ENCODE measurements at regions not wholly inside any gene's neighbourhood (a gene's known extent, or its start where the extent isn't known, plus 50 kb on each side); places are given as distances from the start of the nearest gene placed in this dataset.

- TF ChIP-seq MAX (IDR thresholded peaks at IDR 0.05) = no peak
- TF ChIP-seq RAD21 (IDR thresholded peaks at IDR 0.05) = no peak
- no peak for TF ChIP-seq HNF4G (IDR thresholded peaks at IDR 0.05)
- TF ChIP-seq GABPA (IDR thresholded peaks at IDR 0.05 in 1 of 2, conservative IDR thresholded peaks at IDR 0.05 in 1 of 2) = no peak
- no peak for TF ChIP-seq FOXA2 (IDR thresholded peaks at IDR 0.05)
- no peak for TF ChIP-seq SP1 (IDR thresholded peaks at IDR 0.05)
- TF ChIP-seq JUND (IDR thresholded peaks at IDR 0.05) = no peak
- no peak for TF ChIP-seq CTCF (IDR thresholded peaks at IDR 0.05; ENCODE audit: low read depth, low read length, missing input control)
- no peak for TF ChIP-seq YY1 (IDR thresholded peaks at IDR 0.05)
- TF ChIP-seq EGR1 (IDR thresholded peaks at IDR 0.05; ENCODE audit: low read depth in 2 of 2) = no peak
- TF ChIP-seq NR2F2 (IDR thresholded peaks at IDR 0.05) = no peak
- TF ChIP-seq REST (IDR thresholded peaks at IDR 0.05) = no peak
- no peak for TF ChIP-seq FOXA1 (IDR thresholded peaks at IDR 0.05)
- no peak for TF ChIP-seq ATF3 (IDR thresholded peaks at IDR 0.05)
- H3K27ac ChIP-seq (ENCODE audit: low read depth in 1 of 2, low read length in 2 of 2) = no peak overlapping the region
- no peaks in the 10 kb centered on the region for H3K4me1 ChIP-seq (ENCODE audit: control insufficient read depth in 4 of 4, insufficient read depth in 4 of 4, low read length in 3 of 4)
- WGBS = 92% methylated on average over 10 of the region's 13 CpGs
- no peak for DNase-seq (ENCODE audit: low spot score)
- no peaks in the 10 kb centered on the region for H3K27me3 ChIP-seq (ENCODE audit: control insufficient read depth in 4 of 4, insufficient read depth in 4 of 4, low read length in 3 of 4)
- H3K4me3 ChIP-seq (ENCODE audit: low read depth in 1 of 3, low read length in 3 of 3) = no peak overlapping the region
- H3K9ac ChIP-seq (ENCODE audit: low read depth in 1 of 2, low read length in 2 of 2) = no peak overlapping the region
- H3K36me3 ChIP-seq (ENCODE audit: control insufficient read depth in 4 of 4, insufficient read depth in 3 of 4, low read depth in 1 of 4, low read length in 3 of 4) = no peaks in the 10 kb centered on the region
- no peaks in the 10 kb centered on the region for H3K9me3 ChIP-seq (ENCODE audit: control insufficient read depth in 4 of 4, low read length in 3 of 4)
Observed at GRCh38 chr2:238652771-238653157, 195.1 kb upstream of the TWIST2 start.

- Histone ChIP-seq H3K4me1 (ENCODE audit: control insufficient read depth in 4 of 4, insufficient read depth in 4 of 4, low read length in 3 of 4) (no peaks in the 10 kb centered on the region), H3K36me3 (ENCODE audit: control insufficient read depth in 4 of 4, insufficient read depth in 3 of 4, low read depth in 1 of 4, low read length in 3 of 4) (no peaks in the 10 kb centered on the region), H3K9ac (ENCODE audit: low read depth in 1 of 2, low read length in 2 of 2) (no peak overlapping the region), H3K9me3 (ENCODE audit: control insufficient read depth in 4 of 4, low read length in 3 of 4) (no peaks in the 10 kb centered on the region), H3K27me3 (ENCODE audit: control insufficient read depth in 4 of 4, insufficient read depth in 4 of 4, low read length in 3 of 4) (no peaks in the 10 kb centered on the region), H3K4me3 (ENCODE audit: low read depth in 1 of 3, low read length in 3 of 3) (no peak overlapping the region), H3K27ac (ENCODE audit: low read depth in 1 of 2, low read length in 2 of 2) (no peak overlapping the region)
- DNase-seq (ENCODE audit: low spot score) = no peak
- 81% methylated on average over 13 of the region's 13 CpGs for WGBS
- TF ChIP-seq ATF3 (IDR thresholded peaks at IDR 0.05) (no peak), RXRA (IDR thresholded peaks at IDR 0.05) (no peak), JUND (IDR thresholded peaks at IDR 0.05) (no peak), ZBTB33 (IDR thresholded peaks at IDR 0.05) (no peak), YY1 (IDR thresholded peaks at IDR 0.05) (no peak), GABPA (IDR thresholded peaks at IDR 0.05 in 1 of 2, conservative IDR thresholded peaks at IDR 0.05 in 1 of 2) (no peak), REST (IDR thresholded peaks at IDR 0.05) (no peak), FOXA2 (IDR thresholded peaks at IDR 0.05) (no peak), TAF1 (conservative IDR thresholded peaks at IDR 0.05) (no peak), RAD21 (IDR thresholded peaks at IDR 0.05) (no peak), NR2F2 (IDR thresholded peaks at IDR 0.05) (no peak), SP1 (IDR thresholded peaks at IDR 0.05) (no peak), EGR1 (IDR thresholded peaks at IDR 0.05; ENCODE audit: low read depth in 2 of 2) (no peak), MAX (IDR thresholded peaks at IDR 0.05) (no peak), HNF4A (conservative IDR thresholded peaks at IDR 0.05) (no peak)
Observed at GRCh38 chr2:238653431-238654109, 194.3 kb upstream of the TWIST2 start.
